NCI-H748 (cell line): ENCODE measurements at regions not wholly inside any gene's neighbourhood (a gene's known extent, or its start where the extent isn't known, plus 50 kb on each side); places are given as distances from the start of the nearest gene placed in this dataset.
A peak's percentile ranks its signal among the peaks of the same experiment; 100 is the strongest.
"Not testable (repeated sequence)": the region's sequence is repeated elsewhere in the genome, so short reads cannot be mapped to it uniquely, and the experiment has no call there.

Experiments used
- DNase-seq: peaks from one replicate; lab custom pipeline; 2025; ENCODE audit not compliant: unreplicated experiment; lab: John Stamatoyannopoulos, UW

GRCh38 chr10:119996944-119997343 is 104.4 kb downstream of the SEC23IP start:
- no peak for DNase-seq

- no peak for DNase-seq
Observed at GRCh38 chr10:119997429-119997828, 104.9 kb downstream of the SEC23IP start.

DNA sequence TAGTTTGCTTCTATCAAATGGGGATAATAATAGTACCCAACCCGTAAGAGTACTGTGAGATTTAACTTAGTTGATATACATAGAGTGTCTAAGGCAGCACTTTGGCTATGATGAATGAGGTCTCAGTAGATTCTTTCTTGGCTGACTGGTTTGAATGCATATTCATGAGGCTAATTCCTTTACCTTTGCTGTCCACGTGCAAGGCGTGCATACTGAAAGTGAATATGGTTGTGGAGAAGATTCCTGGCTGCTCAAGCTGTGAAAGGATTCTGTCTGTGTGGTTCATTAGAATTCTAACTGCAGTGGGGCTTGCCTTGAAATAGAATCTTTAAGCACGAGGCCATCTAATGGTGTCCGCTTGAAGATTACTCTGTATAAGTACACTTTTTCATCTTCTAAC is 110.3 kb downstream of the SEC23IP start:
- no peak for DNase-seq

DNA sequence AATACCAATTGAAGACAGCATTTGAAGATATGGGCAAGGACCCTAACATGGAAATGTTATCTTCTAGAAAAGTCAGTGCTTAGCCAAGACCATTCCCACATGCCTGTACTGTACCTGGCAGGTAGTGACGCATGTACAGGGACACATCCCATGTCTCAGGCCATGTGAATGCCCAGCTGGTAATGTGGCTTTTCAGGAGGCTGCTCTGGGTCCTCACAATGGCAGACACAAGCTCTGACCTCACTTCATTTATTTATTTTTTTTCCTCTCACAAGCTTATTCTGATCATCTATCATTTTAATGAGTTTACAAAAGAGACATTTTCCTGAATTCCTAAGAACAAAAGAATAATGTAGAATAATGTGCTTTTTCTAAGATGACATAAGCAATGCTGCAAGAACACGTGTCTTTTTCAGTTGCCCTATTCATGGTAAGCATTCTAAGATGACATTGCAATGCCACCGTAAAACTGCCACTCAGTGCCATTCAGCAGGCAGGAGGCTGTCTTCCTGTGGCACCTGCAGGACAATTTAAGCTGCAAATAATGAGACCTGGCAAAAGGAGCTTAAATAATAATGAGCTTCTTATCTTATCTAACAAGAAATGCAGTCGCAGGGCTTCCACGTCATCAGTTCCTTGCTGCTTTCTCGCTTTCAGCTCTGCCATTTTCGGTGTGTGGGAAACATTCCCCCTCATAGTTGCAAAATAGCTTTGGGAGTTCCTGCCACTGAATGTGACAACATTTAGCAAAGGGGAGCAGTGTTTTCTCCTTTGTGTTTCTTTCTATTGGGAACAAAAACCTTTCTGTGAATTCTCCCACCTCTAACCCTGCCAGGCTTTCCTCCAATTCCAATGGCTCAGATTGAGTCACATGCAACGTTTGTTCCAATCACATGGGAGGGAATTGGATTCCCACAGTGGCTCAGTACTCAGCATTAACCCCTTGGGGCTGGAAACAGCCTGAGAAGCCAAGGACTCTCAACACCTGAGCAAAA is 113.0 kb downstream of the SEC23IP start:
- peak; percentile 39 for DNase-seq

DNA sequence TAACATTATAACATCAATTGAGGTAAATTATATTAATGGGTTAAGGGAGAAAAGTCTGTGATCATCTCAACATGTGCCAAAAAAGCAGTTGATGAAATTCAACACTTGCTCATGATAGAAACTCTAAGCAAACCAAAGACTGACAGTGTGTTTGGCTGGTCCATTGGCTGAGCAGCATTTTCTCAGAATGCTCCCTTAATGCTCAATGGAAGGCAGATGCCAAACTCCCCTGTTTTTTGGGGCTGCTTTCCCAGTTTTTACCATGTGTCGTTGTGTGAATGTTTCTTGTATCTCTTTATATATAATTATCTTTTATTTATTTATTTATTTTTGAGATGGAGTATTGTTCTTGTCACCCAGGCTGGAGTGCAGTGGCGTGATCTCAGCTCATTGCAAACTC is 114.7 kb downstream of the SEC23IP start:
- no peak for DNase-seq

GRCh38 chr10:120011359-120012130 is 119.0 kb downstream of the SEC23IP start:
- no peak for DNase-seq

DNA sequence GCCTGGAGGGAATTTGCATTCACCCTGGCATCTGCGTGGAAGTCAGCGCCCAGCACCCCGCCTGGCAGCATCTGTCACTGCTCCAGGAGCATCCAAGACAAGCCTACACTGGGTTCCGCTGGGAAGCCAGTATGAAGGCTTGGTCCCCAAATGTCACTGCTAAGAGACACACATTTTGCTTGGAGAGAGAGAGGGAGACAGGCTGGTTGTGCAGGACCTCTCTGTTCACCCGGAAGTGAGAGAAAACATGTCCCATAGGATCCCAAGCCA is 119.5 kb downstream of the SEC23IP start:
- DNase-seq, result no peak

DNA sequence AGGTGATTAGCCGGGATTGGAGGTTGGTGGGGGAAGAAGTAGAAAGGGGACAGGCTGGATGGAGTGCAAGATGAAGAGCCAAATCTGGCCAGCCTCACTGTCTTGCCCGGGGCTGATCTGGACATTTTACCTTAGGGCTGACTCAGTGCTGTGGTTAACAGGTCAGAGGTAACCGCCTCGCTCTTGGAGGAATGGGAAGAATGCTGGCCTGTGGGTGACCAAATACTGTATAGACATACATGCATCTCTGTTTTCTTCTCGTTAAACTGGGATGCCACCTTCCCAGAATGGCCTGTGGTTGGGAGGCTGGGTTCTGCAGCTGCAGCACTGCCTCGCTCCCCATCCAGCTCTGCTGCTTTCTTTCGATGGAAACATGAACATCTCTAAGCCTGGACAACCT is 120.0 kb downstream of the SEC23IP start:
- no peak for DNase-seq

GRCh38 chr10:120014031-120014430 is 121.5 kb downstream of the SEC23IP start:
- no peak for DNase-seq

DNA sequence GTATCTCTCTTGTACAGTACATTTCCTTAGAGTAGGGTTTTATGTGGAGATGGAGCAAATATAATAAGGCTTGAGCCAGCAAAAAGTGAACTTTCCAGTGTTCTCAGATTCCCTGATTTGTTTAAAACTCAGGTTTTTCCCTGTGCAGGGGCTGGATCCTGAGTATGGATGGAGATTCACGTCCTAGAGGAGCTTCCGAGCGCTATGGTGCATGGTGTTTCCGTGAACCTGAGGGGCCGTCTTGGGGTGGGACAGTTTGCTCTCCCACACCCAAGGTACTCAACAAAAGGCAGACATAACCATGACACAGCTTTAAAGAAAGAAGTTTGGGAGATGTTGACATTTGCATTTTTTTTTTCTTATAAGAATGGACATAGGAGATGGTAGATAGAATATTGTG is 122.5 kb downstream of the SEC23IP start:
- DNase-seq, result no peak

- DNase-seq, result no peak
Observed at GRCh38 chr10:120016906-120017305, 124.4 kb downstream of the SEC23IP start.

DNA sequence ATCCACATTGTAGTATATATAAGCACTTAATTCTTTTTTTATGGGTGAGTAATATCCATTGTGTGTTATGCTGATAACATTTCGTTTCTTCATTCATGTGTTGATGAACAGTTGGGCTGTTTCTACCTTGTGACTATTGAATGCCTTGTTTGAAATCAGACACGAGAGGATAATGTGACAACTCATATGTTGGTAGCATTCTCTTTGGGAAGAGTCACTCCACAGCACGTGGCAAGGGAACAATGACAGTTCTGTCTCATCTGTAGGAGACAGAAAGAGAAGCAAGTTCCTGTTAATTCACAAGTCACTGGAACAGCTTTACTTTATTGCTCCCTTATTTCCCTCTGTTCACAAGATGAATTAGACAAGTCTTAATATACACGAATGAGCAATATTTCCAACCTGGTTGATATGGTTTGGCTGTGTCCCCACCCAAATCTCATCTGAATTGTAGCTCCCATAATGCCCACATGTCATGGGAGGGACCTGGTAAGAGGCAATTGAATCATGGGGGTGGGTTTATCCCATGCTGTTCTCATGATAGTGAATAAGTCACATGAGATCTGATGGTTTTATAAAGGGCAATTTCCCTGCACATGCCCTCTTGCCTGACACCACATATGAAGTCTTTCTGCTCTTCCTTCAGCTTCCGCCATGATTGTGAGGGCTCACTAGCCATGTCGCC is 125.3 kb downstream of the SEC23IP start:
- peak; percentile 12 for DNase-seq

DNA sequence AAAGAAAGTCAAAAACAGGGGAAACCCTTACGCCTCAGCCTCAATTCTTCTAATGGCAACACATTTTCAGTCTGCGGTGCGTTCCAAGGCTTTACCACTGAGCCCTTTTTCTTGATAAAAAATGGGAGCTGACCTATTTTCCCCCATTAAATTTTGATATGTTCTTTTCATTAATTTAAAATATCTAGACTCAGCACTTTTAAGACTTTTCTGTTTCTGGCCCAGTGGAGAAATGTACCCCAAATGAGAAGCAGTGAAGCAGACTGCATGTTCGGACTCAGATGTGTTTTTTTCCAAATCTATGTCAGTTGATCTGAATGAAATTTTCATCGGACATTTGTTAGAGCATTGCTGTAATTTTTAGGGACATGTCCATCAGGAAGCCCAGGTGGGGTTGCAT is 126.2 kb downstream of the SEC23IP start:
- no peak for DNase-seq

DNA sequence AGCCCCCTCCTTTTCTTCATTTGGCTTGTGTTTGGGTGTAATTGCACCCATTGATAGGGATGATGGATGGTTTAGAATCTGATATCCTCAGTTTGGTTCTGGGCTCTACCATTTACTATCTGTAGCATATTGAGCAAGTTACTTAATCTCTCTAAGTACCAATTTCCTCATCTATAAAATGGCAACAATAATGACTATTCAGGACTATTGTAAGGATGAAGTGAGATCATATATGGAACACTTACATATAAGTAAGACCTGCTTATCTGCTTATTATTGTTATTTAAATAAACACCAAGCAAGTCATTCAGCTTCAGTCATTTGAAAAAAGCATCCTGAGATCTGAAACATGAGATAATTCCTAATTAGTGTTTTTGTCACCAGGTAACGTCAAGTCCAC is 127.0 kb downstream of the SEC23IP start:
- DNase-seq, result peak; percentile 73

- peak; percentile 6 for DNase-seq
Observed at GRCh38 chr10:120022357-120022756, 129.8 kb downstream of the SEC23IP start.

- DNase-seq, result no peak
Observed at GRCh38 chr10:120034236-120034635, 141.7 kb downstream of the SEC23IP start.

- no peak for DNase-seq
Observed at GRCh38 chr10:120039046-120039445, 146.5 kb downstream of the SEC23IP start.

DNA sequence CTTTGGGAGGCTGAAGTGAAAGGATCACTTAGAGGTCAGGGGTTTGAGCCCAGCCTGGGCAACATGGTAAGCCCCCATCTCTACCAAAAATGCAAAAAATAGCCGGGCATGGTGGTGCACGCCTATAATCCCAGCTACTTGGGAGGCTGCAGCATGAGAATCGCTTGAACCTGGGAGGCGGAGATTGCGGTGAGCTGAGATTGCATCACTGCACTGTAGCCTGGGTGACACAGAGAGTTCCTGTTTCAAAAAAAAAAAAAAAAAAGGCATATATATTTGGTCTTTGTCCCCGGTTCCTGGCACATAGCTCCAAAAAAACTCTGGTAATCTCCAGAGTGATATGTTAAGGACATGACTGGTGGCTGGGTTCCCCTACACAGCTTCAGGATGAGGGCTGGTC is 147.3 kb downstream of the SEC23IP start:
- no peak for DNase-seq

- DNase-seq, result no peak
Observed at GRCh38 chr10:120041807-120042559, 149.5 kb downstream of the SEC23IP start.

- DNase-seq, result no peak
Observed at GRCh38 chr10:120042705-120043104, 150.2 kb downstream of the SEC23IP start.

DNA sequence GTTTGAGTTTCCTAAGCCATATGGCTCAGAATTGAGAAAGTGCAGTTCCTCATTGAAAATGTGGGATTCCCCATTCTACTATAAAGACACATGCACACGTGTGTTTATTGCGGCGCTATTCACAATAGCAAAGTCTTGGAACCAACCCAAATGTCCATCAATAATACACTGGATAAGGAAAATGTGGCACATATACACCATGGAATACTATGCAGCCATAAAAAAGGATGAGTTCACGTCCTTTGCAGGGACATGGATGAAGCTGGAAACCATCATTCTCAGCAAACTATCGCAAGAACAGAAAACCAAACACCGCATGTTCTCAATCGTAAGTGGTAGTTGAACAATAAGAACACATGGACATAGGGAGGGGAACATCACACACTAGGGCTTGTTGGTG is 154.8 kb downstream of the SEC23IP start:
- not testable (repeated sequence) for DNase-seq
